Prostate gland (tissue), 2 donors: ENCODE measurements at regions not wholly inside any gene's neighbourhood (a gene's known extent, or its start where the extent isn't known, plus 50 kb on each side); places are given as distances from the start of the nearest gene placed in this dataset.

Experiments
- DNase-seq: peaks from one replicate; pipeline ENCODE4 v3.0.0-alpha.2; 2019; ENCODE audit warnings: low spot score
- H3K27ac ChIP-seq, 2 donors: fragments of 200-600 bp; sonication (generic); 2 replicates each; pipeline ENCODE4 v1.5.1; 2017 to 2019
- H3K27me3 ChIP-seq: fragments of 200-600 bp; sonication (generic); replicated peaks from 2 replicates; pipeline ENCODE4 v1.5.1; 2019; ENCODE audit not compliant: insufficient read depth
- H3K36me3 ChIP-seq, 2 donors: fragments of 200-600 bp; sonication (generic); 1 replicate in 1 of 2; 2 replicates in 1 of 2; pipeline versions ENCODE4 v1.5.1 to v1.8.1; 2017 to 2019
- H3K4me1 ChIP-seq: fragments of 200-600 bp; sonication (generic); replicated peaks from 2 replicates; pipeline ENCODE4 v1.5.1; 2019
- H3K4me3 ChIP-seq, 2 donors: fragments of 200-600 bp; sonication (generic); 2 replicates each; pipeline ENCODE4 v1.5.1; 2017 to 2019
- H3K9me3 ChIP-seq: fragments of 200-600 bp; sonication (generic); 2 replicates; pipeline ENCODE4 v1.5.1; 2017
- POLR2A ChIP-seq: fragments of 450-650 bp; IDR thresholded peaks from one replicate; pipeline ENCODE4 v1.6.1; 2016; ENCODE audit warnings: antibody characterized with exemption, mild to moderate bottlenecking
- POLR2AphosphoS5 ChIP-seq: sonication (generic); formaldehyde crosslinking; IDR thresholded peaks from one replicate; pipeline ENCODE4 v1.6.1; 2017; ENCODE audit warnings: antibody characterized with exemption
- WGBS: methylation state at CpG from one replicate; pipeline ENCODE4 v1.1.5; 2018; 5-methylcytosine and 5-hydroxymethylcytosine counted together
- intact Hi-C: fragments of 100-400 bp; cut with DNase I; formaldehyde crosslinking; loops from one replicate; pipeline ENCODE4 v1.14.2; 2022
- TF ChIP-seq, protein P1 (sequence below), 4 experiments: fragments of 200-600 bp in 2 of 4; fragments of 450-650 bp in 2 of 4; sonication (generic) in 2 of 4; IDR thresholded peaks; 1 replicate in 3 of 4; 2 replicates in 1 of 4; pipeline ENCODE4 v1.5.1; 2016 to 2019; ENCODE audit warnings: antibody characterized with exemption in 4 of 4, mild to moderate bottlenecking in 2 of 4, moderate library complexity in 2 of 4

- Histone ChIP-seq H3K27ac (no peak overlapping the region), H3K4me3 (no peak overlapping the region), H3K9me3 (no peaks in the 10 kb centered on the region), H3K36me3 (no peaks in the 10 kb centered on the region), H3K27me3 (no peaks in the 10 kb centered on the region), H3K4me1 (no peaks in the 10 kb centered on the region)
- no peak for DNase-seq
- no peak for TF ChIP-seq POLR2A
- TF ChIP-seq, protein P1, sequence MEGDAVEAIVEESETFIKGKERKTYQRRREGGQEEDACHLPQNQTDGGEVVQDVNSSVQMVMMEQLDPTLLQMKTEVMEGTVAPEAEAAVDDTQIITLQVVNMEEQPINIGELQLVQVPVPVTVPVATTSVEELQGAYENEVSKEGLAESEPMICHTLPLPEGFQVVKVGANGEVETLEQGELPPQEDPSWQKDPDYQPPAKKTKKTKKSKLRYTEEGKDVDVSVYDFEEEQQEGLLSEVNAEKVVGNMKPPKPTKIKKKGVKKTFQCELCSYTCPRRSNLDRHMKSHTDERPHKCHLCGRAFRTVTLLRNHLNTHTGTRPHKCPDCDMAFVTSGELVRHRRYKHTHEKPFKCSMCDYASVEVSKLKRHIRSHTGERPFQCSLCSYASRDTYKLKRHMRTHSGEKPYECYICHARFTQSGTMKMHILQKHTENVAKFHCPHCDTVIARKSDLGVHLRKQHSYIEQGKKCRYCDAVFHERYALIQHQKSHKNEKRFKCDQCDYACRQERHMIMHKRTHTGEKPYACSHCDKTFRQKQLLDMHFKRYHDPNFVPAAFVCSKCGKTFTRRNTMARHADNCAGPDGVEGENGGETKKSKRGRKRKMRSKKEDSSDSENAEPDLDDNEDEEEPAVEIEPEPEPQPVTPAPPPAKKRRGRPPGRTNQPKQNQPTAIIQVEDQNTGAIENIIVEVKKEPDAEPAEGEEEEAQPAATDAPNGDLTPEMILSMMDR (IDR thresholded peaks at IDR 0.05): no peak
- no peak for TF ChIP-seq POLR2AphosphoS5
- intact Hi-C loops: no loop called here
- WGBS: 71% methylated on average over 1 of the region's 1 CpG
Observed at GRCh38 chr4:104881136-104881886, 265.4 kb upstream of the TET2 start.

DNA sequence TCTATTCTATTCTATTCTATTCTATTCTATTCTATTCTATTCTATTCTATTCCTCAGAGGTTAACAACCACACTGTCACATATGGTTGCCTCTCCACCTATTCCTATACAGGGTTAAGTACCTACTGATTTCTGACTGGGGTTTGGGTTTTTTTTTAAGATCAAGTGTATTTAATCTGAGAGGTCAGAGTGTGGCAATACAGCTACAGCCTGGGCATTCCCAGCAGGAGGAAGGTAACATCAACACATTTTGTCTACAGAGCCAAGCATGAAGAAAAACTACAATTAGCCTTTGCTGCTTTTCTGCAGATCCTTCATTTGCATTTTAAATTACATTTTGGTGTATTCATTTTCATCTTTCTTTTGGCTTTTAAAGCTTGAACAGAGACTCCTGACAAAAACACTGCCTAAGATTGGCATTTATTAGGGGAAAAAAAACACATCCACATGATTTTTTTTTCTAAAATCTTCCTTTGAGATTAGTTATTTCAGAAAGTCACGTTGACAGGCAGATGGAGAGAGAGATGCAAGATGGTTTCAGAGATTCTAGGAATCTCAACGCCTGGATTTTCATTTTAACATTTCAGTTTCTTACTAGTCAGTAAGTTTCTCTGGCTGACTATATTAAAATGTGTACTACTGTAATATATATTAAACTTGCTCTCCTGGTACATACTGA lies 255.9 kb upstream of the TET2 start:
- Histone ChIP-seq H3K36me3 (no peaks in the 10 kb centered on the region), H3K27ac (no peak overlapping the region), H3K9me3 (no peaks in the 10 kb centered on the region), H3K27me3 (no peaks in the 10 kb centered on the region), H3K4me1 (no peaks in the 10 kb centered on the region), H3K4me3 (no peak overlapping the region)
- TF ChIP-seq, protein P1 (IDR thresholded peaks at IDR 0.05): no peak
- TF ChIP-seq POLR2AphosphoS5: no peak
- DNase-seq: no peak
- WGBS: 65% methylated on average over 2 of the region's 2 CpGs
- intact Hi-C loops: no loop called here

- Histone ChIP-seq H3K9me3 (no peaks in the 10 kb centered on the region), H3K4me3 (no peak overlapping the region), H3K36me3 (no peaks in the 10 kb centered on the region), H3K4me1 (no peaks in the 10 kb centered on the region), H3K27ac (no peak overlapping the region), H3K27me3 (no peaks in the 10 kb centered on the region)
- DNase-seq: no peak
- 48% methylated on average over 2 of the region's 2 CpGs for WGBS
- intact Hi-C loops: no loop called here
- TF ChIP-seq, protein P1 (IDR thresholded peaks at IDR 0.05): no peak
- TF ChIP-seq POLR2A: no peak
- no peak for TF ChIP-seq POLR2AphosphoS5
Observed at GRCh38 chr4:104896660-104897645, 249.7 kb upstream of the TET2 start.

GRCh38 chr4:104899863-104900262 lies 246.8 kb upstream of the TET2 start:
- no peaks in the 10 kb centered on the region for H3K36me3 ChIP-seq
- intact Hi-C loops: no loop called here
- no peak for DNase-seq
- no peak overlapping the region for H3K4me3 ChIP-seq
- H3K9me3 ChIP-seq: no peaks in the 10 kb centered on the region
- no peaks in the 10 kb centered on the region for H3K4me1 ChIP-seq
- H3K27ac ChIP-seq: no peak overlapping the region
- H3K27me3 ChIP-seq: no peaks in the 10 kb centered on the region
- 92% methylated on average over 4 of the region's 4 CpGs for WGBS
- TF ChIP-seq POLR2AphosphoS5 (no peak), POLR2A (no peak)
- TF ChIP-seq, protein P1 (IDR thresholded peaks at IDR 0.05): no peak
